C4-2B (cell line): ENCODE measurements at regions not wholly inside any gene's neighbourhood (a gene's known extent, or its start where the extent isn't known, plus 50 kb on each side); places are given as distances from the start of the nearest gene placed in this dataset.

Experiments
- CTCF ChIP-seq: fragments of 450-650 bp; conservative IDR thresholded peaks from 2 replicates; pipeline ENCODE4 v1.5.1; 2017; ENCODE audit warnings: mild to moderate bottlenecking
- ZFX ChIP-seq: fragments of 450-650 bp; IDR thresholded peaks from 2 replicates; pipeline ENCODE4 v1.6.1; 2017

GRCh38 chr1:209183195-209183594 lies 400.3 kb upstream of the CAMK1G start:
- no peak for TF ChIP-seq CTCF
- no peak for TF ChIP-seq ZFX
